ENCODE measurements at regions not wholly inside any gene's neighbourhood (a gene's known extent, or its start where the extent isn't known, plus 50 kb on each side); places are given as distances from the start of the nearest gene placed in this dataset.

- TF ChIP-seq CTCF (conservative IDR thresholded peaks at IDR 0.05; ENCODE audit: low read length) = no peak
- TF ChIP-seq EZH2phosphoT487 (IDR thresholded peaks at IDR 0.05; ENCODE audit: borderline replicate concordance, low read depth, low read length) = no peak
Measured at GRCh38 chr17:59485015-59485414, 80.4 kb upstream of the DHX40 start.
